COLO668 (cell line): ENCODE measurements at regions not wholly inside any gene's neighbourhood (a gene's known extent, or its start where the extent isn't known, plus 50 kb on each side); places are given as distances from the start of the nearest gene placed in this dataset.

ENCODE experiments used
- DNase-seq: peaks from one replicate; lab custom pipeline; 2025; ENCODE audit not compliant: unreplicated experiment; lab: John Stamatoyannopoulos, UW

GRCh38 chr1:82185084-82185483 is 384.4 kb downstream of the ADGRL2 start:
- no peak for DNase-seq

GRCh38 chr1:82181846-82182245 is 381.1 kb downstream of the ADGRL2 start:
- no peak for DNase-seq

DNA sequence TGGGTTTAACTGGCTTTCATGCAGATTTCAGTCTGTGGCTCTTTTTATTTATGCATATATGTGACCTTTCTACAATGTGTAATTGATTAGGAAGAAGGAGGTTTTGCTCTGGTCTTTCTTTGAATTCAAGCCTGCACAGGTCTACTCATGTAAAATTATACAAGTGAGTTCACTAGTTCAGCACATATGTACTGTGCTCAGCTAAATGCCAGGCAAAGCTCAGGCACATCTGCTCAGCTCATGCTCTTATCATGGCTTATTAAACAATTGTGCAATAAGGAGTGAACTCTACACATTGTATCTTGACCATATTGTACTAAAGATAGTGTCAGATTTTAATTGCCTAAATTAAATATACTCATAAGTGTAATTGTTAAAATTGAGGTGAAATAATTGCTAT is 378.4 kb downstream of the ADGRL2 start:
- DNase-seq: no peak

- DNase-seq: no peak
Observed at GRCh38 chr1:82177192-82177591, 376.5 kb downstream of the ADGRL2 start.

- DNase-seq: no peak
Observed at GRCh38 chr1:82171955-82172354, 371.2 kb downstream of the ADGRL2 start.

DNA sequence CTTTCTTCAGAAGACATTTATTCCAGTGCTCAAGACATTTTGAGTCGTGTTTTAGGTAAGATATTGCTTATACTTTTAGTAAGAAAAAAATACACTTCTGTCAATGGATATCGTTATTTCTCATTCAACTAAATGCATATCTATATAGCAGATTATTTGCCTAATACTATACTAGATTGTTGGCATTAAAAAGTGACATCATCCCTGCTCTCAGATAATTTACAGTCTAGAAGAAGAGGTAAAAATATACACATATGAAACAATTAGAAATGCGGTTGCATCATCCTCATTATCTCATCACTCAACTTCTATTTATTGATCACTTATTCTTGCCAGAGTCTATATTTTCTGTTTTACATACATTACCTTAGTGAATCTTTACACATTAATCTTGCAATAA is 367.7 kb downstream of the ADGRL2 start:
- no peak for DNase-seq

GRCh38 chr1:82165304-82165703 is 364.6 kb downstream of the ADGRL2 start:
- DNase-seq: no peak

- no peak for DNase-seq
Observed at GRCh38 chr1:82162486-82163420, 362.0 kb downstream of the ADGRL2 start.

- DNase-seq: no peak
Observed at GRCh38 chr1:82161700-82162141, 361.0 kb downstream of the ADGRL2 start.

DNA sequence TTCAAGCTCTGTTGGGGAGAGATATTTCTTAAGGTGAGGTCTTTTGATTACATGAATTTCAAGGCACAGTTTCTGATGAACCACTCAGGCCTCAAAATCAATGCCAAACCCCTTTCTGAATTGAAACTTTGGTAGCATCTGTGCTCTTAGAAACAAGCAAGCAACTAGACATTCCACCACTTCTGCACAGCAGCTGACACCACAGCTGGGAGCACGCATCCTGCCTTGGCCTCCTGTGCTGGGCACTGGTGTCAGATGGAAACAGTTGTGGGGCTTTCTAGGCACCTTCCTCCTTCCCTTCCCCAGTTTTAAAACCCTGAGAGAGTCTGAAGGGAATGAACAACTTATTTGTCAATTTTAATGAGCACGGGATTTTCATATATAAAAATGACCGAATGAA is 360.2 kb downstream of the ADGRL2 start:
- no peak for DNase-seq

DNA sequence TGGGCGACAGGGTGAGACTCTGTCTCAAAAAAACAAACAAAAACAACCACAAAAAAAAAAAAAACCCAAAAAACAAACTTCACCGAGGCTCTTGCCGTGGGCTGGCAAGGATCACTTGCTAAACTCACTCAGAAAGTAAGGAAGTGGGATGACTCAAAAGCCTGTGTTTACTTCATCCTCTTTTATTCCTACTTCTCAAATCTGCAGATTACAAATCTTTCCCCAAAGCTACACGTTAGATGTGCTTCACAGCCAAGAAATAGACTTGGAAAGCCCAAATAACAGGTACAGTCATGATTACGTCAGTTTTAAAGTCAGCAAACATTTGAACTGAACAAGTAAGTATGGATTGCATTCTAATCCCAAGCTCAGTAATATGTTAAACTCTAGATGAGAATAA is 359.3 kb downstream of the ADGRL2 start:
- no peak for DNase-seq

GRCh38 chr1:82158981-82159380 is 358.2 kb downstream of the ADGRL2 start:
- no peak for DNase-seq

GRCh38 chr1:82154219-82154970 is 353.7 kb downstream of the ADGRL2 start:
- DNase-seq: no peak

DNA sequence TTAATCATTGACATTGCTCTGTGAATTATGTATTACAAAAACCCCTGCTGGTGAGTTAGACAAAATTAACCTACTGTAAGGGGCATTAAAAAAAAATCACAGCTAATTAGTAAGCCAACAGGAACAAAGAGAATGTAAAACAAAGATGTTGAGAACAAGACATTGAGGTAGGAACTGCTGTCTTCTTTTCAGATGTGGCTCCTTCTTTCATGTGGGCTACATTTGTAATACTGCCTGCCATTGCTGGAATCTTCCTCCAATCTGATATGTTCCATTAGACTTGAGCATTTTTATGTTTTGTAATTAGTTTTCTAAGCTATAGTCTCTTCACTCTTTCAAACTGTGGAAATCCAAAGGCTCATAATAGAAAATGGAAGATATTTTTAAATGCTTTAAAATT is 353.0 kb downstream of the ADGRL2 start:
- no peak for DNase-seq

DNA sequence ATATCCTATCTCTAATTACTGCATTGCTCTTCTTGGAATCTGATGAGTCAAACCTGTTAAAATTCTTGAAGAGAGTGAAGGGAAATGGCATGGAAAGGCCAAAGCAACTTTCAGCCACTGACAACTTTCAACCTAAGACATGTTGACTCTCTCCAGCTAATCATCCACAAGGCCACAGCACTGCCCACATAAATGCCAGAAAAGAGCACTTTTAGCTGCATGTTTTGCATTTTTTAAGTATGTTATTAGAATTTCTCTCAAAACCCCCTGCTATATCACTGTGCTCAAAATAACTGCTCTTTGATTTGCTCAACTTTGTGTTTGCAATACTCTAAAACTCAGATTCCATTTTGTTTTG is 352.5 kb downstream of the ADGRL2 start:
- DNase-seq: no peak

- DNase-seq: no peak
Observed at GRCh38 chr1:82152356-82153271, 351.9 kb downstream of the ADGRL2 start.

DNA sequence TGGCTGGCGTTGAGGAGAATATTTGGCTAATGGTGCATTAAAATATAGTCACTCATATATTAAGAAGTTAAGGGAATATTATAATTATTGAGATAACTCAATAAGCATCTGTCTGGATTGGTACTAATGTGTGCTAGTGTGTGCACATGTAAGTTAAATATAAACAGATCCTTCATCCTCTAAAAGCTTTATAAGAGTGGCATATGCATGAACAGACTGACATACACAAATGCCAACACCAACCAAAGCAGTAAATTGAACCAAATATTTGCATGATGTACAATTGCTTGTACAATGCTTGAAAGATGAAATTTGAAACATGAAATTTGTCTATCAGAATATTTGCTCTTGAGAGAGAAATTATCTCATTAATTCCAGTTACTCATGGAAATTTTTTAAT is 344.9 kb downstream of the ADGRL2 start:
- DNase-seq: no peak

- no peak for DNase-seq
Observed at GRCh38 chr1:82143108-82143833, 342.5 kb downstream of the ADGRL2 start.

DNA sequence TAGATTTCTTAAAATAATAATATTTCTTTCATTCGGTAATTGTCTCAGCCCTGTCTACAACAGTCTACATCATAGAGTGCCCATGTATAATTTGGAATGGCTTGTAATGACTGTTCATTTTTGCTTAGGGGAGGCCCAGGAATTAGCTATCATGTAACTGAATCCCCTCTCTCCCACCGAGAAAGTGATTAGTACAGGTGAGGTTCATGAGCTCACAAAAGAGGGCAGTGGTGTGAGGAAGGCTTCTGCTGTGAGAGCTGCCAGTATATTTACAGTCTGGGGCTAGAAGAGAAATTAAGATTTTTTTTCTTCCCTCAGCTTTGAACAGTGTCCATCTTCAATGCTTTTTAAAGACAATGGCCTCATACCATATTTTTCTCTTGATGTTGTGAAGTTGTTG is 340.7 kb downstream of the ADGRL2 start:
- DNase-seq: no peak

GRCh38 chr1:82139751-82140468 is 339.2 kb downstream of the ADGRL2 start:
- no peak for DNase-seq
